ENCODE measurements at regions not wholly inside any gene's neighbourhood (a gene's known extent, or its start where the extent isn't known, plus 50 kb on each side); places are given as distances from the start of the nearest gene placed in this dataset.

- Mint-ChIP-seq H3K9me3 (ENCODE audit: insufficient read depth) (no peaks in the 10 kb centered on the region), H3K4me3 (no peak overlapping the region), H3K27ac (no peak overlapping the region), H3K27me3 (ENCODE audit: low read depth) (no peaks in the 10 kb centered on the region), H3K36me3 (ENCODE audit: low read depth) (no peaks in the 10 kb centered on the region), H3K4me1 (ENCODE audit: low read depth) (no peaks in the 10 kb centered on the region)
- ATAC-seq: no peak
- POLR2A ChIA-PET: no interaction called here
- CTCF ChIA-PET: no interaction called here
- DNase-seq: no peak
Measured at GRCh38 chr5:2653991-2654390, 97.5 kb downstream of the IRX2 start.

- Mint-ChIP-seq H3K4me1 (ENCODE audit: low read depth) (no peaks in the 10 kb centered on the region), H3K4me3 (no peak overlapping the region), H3K27ac (no peak overlapping the region), H3K27me3 (ENCODE audit: low read depth) (no peaks in the 10 kb centered on the region), H3K36me3 (ENCODE audit: low read depth) (no peaks in the 10 kb centered on the region), H3K9me3 (ENCODE audit: insufficient read depth) (no peaks in the 10 kb centered on the region)
- POLR2A ChIA-PET: no interaction called here
- no peak for ATAC-seq
- no peak for DNase-seq
- CTCF ChIA-PET: no interaction called here
Measured at GRCh38 chr5:2651116-2651515, 100.4 kb downstream of the IRX2 start.

GRCh38 chr5:2642684-2643345 lies 108.7 kb downstream of the IRX2 start:
- CTCF ChIA-PET: no interaction called here

GRCh38 chr5:2640717-2641116 lies 110.8 kb downstream of the IRX2 start:
- DNase-seq: no peak
- ChIA-PET CTCF (no interaction called here), POLR2A (no interaction called here)
- Mint-ChIP-seq H3K36me3 (ENCODE audit: low read depth) (no peaks in the 10 kb centered on the region), H3K4me1 (ENCODE audit: low read depth) (no peaks in the 10 kb centered on the region), H3K4me3 (no peak overlapping the region), H3K9me3 (ENCODE audit: insufficient read depth) (no peaks in the 10 kb centered on the region), H3K27me3 (ENCODE audit: low read depth) (no peaks in the 10 kb centered on the region), H3K27ac (no peak overlapping the region)
- ATAC-seq: no peak

More at GRCh38 chr5:2642684-2643345, 108.7 kb downstream of the IRX2 start:
- Mint-ChIP-seq H3K36me3 (ENCODE audit: low read depth) (no peaks in the 10 kb centered on the region), H3K27me3 (ENCODE audit: low read depth) (no peaks in the 10 kb centered on the region), H3K4me3 (no peak overlapping the region), H3K4me1 (ENCODE audit: low read depth) (no peaks in the 10 kb centered on the region), H3K27ac (no peak overlapping the region), H3K9me3 (ENCODE audit: insufficient read depth) (no peaks in the 10 kb centered on the region)
- DNase-seq: no peak
- POLR2A ChIA-PET: no interaction called here
- ATAC-seq: no peak

GRCh38 chr5:2639425-2639824 lies 112.1 kb downstream of the IRX2 start:
- Mint-ChIP-seq H3K4me1 (ENCODE audit: low read depth) (no peaks in the 10 kb centered on the region), H3K4me3 (no peak overlapping the region), H3K27me3 (ENCODE audit: low read depth) (no peaks in the 10 kb centered on the region), H3K36me3 (ENCODE audit: low read depth) (no peaks in the 10 kb centered on the region), H3K9me3 (ENCODE audit: insufficient read depth) (no peaks in the 10 kb centered on the region), H3K27ac (no peak overlapping the region)
- no peak for ATAC-seq
- no peak for DNase-seq
- ChIA-PET CTCF (no interaction called here), POLR2A (no interaction called here)

- DNase-seq (no peak), ATAC-seq (no peak)
- no peaks in the 10 kb centered on the region for H3K36me3 Mint-ChIP-seq (ENCODE audit: low read depth)
- ChIA-PET POLR2A (no interaction called here), CTCF (interaction anchor here (1.5 kb wide), 1 partner anchor 11 kb away, joined by 3 read pairs; no protein-coding TSS in a partner anchor)
- H3K9me3 Mint-ChIP-seq (ENCODE audit: insufficient read depth): no peaks in the 10 kb centered on the region
- H3K4me3 Mint-ChIP-seq: no peak overlapping the region
- H3K27ac Mint-ChIP-seq: no peak overlapping the region
- no peaks in the 10 kb centered on the region for H3K4me1 Mint-ChIP-seq (ENCODE audit: low read depth)
- no peaks in the 10 kb centered on the region for H3K27me3 Mint-ChIP-seq (ENCODE audit: low read depth)
Measured at GRCh38 chr5:2634399-2635176, 116.9 kb downstream of the IRX2 start.

GRCh38 chr5:2633992-2634391 lies 117.5 kb downstream of the IRX2 start:
- Mint-ChIP-seq H3K4me1 (ENCODE audit: low read depth) (no peaks in the 10 kb centered on the region), H3K4me3 (no peak overlapping the region), H3K27me3 (ENCODE audit: low read depth) (no peaks in the 10 kb centered on the region), H3K9me3 (ENCODE audit: insufficient read depth) (no peaks in the 10 kb centered on the region), H3K27ac (no peak overlapping the region), H3K36me3 (ENCODE audit: low read depth) (no peaks in the 10 kb centered on the region)
- CTCF ChIA-PET: interaction anchor here (1.5 kb wide), 1 partner anchor 11 kb away, joined by 3 read pairs; no protein-coding TSS in a partner anchor
- POLR2A ChIA-PET: no interaction called here
- ATAC-seq (no peak), DNase-seq (no peak)

GRCh38 chr5:2631758-2632157 lies 119.7 kb downstream of the IRX2 start:
- H3K27me3 Mint-ChIP-seq (ENCODE audit: low read depth): no peaks in the 10 kb centered on the region
- POLR2A ChIA-PET: no interaction called here
- DNase-seq: no peak
- CTCF ChIA-PET: no interaction called here
- H3K27ac Mint-ChIP-seq: no peak overlapping the region
- no peak for ATAC-seq
- H3K36me3 Mint-ChIP-seq (ENCODE audit: low read depth): no peaks in the 10 kb centered on the region
- no peaks in the 10 kb centered on the region for H3K4me1 Mint-ChIP-seq (ENCODE audit: low read depth)
- no peak overlapping the region for H3K4me3 Mint-ChIP-seq
- no peaks in the 10 kb centered on the region for H3K9me3 Mint-ChIP-seq (ENCODE audit: insufficient read depth)

GRCh38 chr5:2629045-2629444 lies 122.4 kb downstream of the IRX2 start:
- Mint-ChIP-seq H3K36me3 (ENCODE audit: low read depth) (no peaks in the 10 kb centered on the region), H3K9me3 (ENCODE audit: insufficient read depth) (no peaks in the 10 kb centered on the region), H3K27me3 (ENCODE audit: low read depth) (no peaks in the 10 kb centered on the region), H3K4me1 (ENCODE audit: low read depth) (no peaks in the 10 kb centered on the region), H3K4me3 (no peak overlapping the region), H3K27ac (no peak overlapping the region)
- no peak for ATAC-seq
- CTCF ChIA-PET: no interaction called here
- POLR2A ChIA-PET: no interaction called here
- no peak for DNase-seq

- ChIA-PET CTCF (no interaction called here), POLR2A (no interaction called here)
- H3K36me3 Mint-ChIP-seq (ENCODE audit: low read depth): no peaks in the 10 kb centered on the region
- DNase-seq (no peak), ATAC-seq (no peak)
- no peaks in the 10 kb centered on the region for H3K4me1 Mint-ChIP-seq (ENCODE audit: low read depth)
- H3K4me3 Mint-ChIP-seq: no peak overlapping the region
- no peak overlapping the region for H3K27ac Mint-ChIP-seq
- no peaks in the 10 kb centered on the region for H3K9me3 Mint-ChIP-seq (ENCODE audit: insufficient read depth)
- no peaks in the 10 kb centered on the region for H3K27me3 Mint-ChIP-seq (ENCODE audit: low read depth)
Measured at GRCh38 chr5:2627867-2628266, 123.6 kb downstream of the IRX2 start.

GRCh38 chr5:2626572-2626971 lies 124.9 kb downstream of the IRX2 start:
- H3K4me3 Mint-ChIP-seq: no peak overlapping the region
- H3K27me3 Mint-ChIP-seq (ENCODE audit: low read depth): no peaks in the 10 kb centered on the region
- H3K4me1 Mint-ChIP-seq (ENCODE audit: low read depth): no peaks in the 10 kb centered on the region
- ATAC-seq (no peak), DNase-seq (no peak)
- H3K9me3 Mint-ChIP-seq (ENCODE audit: insufficient read depth): no peaks in the 10 kb centered on the region
- no peak overlapping the region for H3K27ac Mint-ChIP-seq
- ChIA-PET POLR2A (no interaction called here), CTCF (no interaction called here)
- no peaks in the 10 kb centered on the region for H3K36me3 Mint-ChIP-seq (ENCODE audit: low read depth)

- Mint-ChIP-seq H3K9me3 (ENCODE audit: insufficient read depth) (no peaks in the 10 kb centered on the region), H3K27ac (no peak overlapping the region), H3K4me1 (ENCODE audit: low read depth) (no peaks in the 10 kb centered on the region), H3K36me3 (ENCODE audit: low read depth) (no peaks in the 10 kb centered on the region), H3K4me3 (no peak overlapping the region), H3K27me3 (ENCODE audit: low read depth) (no peaks in the 10 kb centered on the region)
- ChIA-PET POLR2A (no interaction called here), CTCF (interaction anchor here (1.2 kb wide), 1 partner anchor 11 kb away, joined by 3 read pairs; no protein-coding TSS in a partner anchor)
- DNase-seq: no peak
- ATAC-seq: no peak
Measured at GRCh38 chr5:2622866-2623265, 128.6 kb downstream of the IRX2 start.

GRCh38 chr5:2621631-2622030 lies 129.8 kb downstream of the IRX2 start:
- Mint-ChIP-seq H3K27ac (no peak overlapping the region), H3K36me3 (ENCODE audit: low read depth) (no peaks in the 10 kb centered on the region), H3K9me3 (ENCODE audit: insufficient read depth) (no peaks in the 10 kb centered on the region), H3K4me3 (no peak overlapping the region), H3K27me3 (ENCODE audit: low read depth) (no peaks in the 10 kb centered on the region), H3K4me1 (ENCODE audit: low read depth) (no peaks in the 10 kb centered on the region)
- DNase-seq (no peak), ATAC-seq (no peak)
- POLR2A ChIA-PET: no interaction called here
- CTCF ChIA-PET: no interaction called here
